Tongue (tissue), 1 donor: ENCODE measurements at regions not wholly inside any gene's neighbourhood (a gene's known extent, or its start where the extent isn't known, plus 50 kb on each side); places are given as distances from the start of the nearest gene placed in this dataset.

ENCODE experiments used
- DNase-seq: peaks from one replicate; pipeline ENCODE4 v3.0.0-alpha.2; 2015

GRCh38 chr12:4134448-4135263, 138.9 kb upstream of the CCND2 start:
- peak; percentile 66 for DNase-seq

- peak; percentile 91 for DNase-seq
Observed at GRCh38 chr12:4133636-4134447, 139.7 kb upstream of the CCND2 start.

DNA sequence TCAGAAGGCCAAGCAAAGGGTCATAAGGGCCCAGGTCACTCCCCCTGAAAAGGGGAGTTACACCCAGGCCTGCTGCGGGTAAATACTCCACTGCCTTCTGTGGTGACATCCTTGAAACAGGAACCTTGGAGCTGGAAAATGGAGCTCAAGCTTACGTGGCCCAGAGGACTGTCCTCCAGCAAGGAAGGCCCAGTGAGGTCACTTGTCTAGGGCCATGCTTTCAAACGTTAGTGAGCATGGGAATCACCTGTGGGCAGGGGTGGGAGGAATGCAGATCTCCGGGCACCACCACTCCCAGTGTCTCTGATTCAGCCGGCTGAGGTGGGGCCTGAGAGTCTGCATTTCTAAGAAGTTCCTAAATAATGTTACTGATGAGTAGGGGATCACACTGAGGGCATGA, 140.5 kb upstream of the CCND2 start:
- DNase-seq = no peak

GRCh38 chr12:4121506-4122020, 152.0 kb upstream of the CCND2 start:
- no peak for DNase-seq

DNA sequence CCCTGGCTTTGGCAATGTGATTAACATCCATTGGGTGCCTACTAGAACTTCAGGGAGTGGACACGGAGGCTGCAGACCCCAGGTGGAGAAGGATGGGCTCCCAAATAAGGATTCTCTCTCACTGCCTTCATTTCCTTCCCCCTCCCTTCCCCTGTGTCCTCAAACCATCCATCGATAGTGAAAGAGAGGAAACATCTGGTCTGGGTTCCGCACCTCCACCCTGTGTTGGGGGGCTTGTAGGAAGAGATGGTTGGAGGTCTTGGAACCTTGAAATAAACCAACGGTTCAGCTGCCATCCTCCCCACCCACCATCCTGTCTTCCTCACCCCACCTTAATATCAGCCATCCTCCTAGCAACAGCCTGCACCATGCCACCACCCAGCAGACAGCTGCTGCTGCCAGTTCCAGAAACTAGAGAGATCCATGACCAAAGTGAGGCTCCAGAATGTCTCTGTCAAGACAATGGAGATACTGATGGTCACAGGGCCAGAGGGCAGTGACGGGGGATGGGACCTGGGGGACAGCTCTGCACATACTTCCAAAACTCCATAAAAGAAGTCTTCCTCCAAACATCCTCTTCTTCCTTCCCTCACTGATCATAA, 153.1 kb upstream of the CCND2 start:
- DNase-seq = peak; percentile 87

- DNase-seq = peak; percentile 51
Observed at GRCh38 chr12:4119157-4119761, 154.3 kb upstream of the CCND2 start.

GRCh38 chr12:4118601-4119156, 154.9 kb upstream of the CCND2 start:
- DNase-seq = no peak

DNA sequence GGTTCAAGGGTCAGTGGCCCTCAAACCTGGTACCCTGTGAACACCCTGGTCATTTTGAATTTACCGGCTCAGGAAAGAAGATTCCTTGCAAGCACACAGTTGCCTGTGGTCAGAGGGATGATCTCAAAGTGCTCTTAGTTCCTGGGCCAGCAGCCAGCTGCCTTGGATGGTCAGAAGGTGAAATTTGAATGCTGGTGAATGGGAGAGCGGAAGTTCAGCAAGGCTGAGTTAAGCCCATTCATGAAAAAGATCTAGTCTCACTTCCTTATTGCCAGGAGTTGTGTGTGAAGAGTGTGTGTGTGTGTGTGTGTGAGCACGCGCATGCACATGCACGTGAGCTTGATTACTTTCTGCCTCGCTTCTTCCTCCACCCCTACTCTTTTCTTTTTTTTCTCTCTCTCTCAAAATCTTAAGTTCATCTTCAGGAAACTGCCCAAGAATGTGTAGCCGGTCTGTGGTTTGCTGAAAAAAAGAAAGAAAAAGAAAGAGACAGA, 155.5 kb upstream of the CCND2 start:
- peak; percentile 72 for DNase-seq

DNA sequence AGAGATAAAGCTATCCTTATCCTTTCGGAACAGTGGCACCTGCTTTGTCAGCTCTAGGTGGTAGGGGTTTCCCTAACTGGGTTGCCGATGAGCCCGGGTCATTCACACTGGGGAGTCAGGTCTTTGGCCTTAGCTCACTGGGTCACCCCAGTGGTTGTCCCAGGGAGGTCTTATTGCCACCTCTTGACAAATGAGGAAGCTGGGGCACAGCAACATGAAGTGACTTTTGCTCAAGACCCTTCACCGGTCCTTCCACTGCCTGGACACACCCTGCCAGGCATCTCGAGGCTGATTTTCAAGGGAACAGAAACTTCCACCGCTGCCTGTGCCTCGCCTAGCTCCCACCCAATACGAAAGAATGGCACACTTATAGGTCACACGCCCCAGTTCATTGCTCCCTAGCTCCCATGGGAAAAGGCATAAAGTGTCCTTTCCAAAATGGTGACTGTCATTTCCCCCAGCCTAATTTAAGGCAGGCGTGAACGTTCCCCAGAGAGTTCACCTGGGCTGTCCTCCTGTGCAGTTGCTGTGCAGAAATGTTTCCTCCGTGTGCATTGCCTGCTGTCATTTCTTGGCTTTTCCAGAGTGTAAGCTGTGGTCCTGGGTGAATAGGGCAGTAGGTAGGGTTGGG, 156.1 kb upstream of the CCND2 start:
- DNase-seq = no peak

DNA sequence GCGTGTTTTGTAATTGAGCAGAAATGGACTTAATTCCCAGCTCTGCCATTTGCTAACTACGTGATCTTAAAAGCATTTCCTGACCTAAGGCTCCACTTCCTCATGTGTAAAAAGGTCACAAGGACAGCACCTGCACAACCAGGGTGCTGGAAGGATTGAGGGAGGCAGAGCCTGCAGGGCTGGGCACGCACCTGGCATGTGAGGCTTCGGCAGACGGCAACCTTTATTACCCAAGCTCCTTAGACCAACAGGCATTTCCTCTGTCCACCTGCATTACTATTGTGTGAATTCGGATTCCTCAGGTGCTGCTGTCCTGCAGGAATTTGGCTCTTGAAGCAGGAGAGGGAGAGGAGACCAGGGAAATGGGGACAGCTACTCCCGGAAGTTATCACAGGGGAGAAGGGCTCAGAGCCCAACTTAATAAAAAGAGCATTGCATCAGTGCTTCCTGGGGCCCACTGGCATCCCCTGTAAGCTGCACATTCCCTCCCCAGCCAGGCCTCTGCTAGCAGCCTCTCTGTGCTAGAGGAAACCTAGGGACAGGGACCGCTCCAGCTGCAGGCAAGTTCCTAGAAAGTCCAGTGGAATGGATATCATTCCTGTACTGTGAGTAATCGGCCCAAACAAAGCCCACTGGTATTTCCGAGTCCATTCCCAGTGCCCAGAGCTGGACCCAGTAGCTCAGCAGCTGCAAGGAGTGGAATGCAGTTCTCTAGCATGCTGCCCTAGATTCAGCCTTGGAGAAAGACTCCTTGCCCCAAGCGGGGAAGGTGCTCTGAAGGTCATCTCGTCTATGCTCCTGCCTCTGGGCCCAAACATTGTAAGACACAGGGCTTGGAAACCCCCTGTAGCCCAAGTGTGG, 157.1 kb upstream of the CCND2 start:
- DNase-seq = peak; percentile 84

GRCh38 chr12:4115570-4115969, 158.0 kb upstream of the CCND2 start:
- DNase-seq = no peak

GRCh38 chr12:4114986-4115385, 158.6 kb upstream of the CCND2 start:
- DNase-seq = no peak

- peak; percentile 94 for DNase-seq
Observed at GRCh38 chr12:4112734-4113325, 160.7 kb upstream of the CCND2 start.

DNA sequence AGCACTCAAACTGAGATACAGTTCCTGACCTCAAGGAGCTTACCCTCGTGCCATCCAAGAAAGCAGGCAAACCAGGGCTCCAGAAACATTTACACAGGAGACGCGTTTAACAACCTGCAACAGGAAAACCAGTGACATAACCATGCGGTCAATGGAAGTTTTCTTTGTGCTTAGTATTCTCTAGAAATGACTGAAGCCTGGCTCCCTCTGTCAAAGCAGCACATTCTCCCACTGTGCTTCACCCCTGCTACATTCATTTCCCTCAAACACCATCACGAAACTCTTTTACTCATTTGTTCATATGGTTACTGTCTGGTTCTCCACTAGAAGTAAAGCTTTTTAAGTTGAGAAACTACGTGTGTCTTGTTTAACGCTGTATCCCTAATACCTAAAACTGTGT, 161.3 kb upstream of the CCND2 start:
- no peak for DNase-seq

DNA sequence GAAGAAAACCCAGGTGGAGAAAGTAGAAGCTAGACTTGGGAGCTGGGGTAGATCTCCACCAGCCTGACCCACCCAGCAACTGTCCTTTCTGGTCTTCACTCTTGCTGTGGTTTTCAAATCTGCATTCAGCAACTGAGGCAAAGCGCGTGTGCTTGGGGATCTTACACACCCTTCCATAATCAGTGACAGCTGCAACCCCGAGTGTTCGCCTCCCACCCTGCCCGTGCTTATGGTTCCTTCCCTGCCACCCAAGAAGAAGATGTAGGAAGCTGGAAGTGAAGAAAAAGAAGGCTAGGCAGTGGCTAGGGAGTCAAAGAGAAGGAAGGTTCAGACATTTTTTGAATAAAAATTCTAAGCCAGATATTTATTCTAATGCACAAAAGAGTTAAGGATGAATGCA, 162.6 kb upstream of the CCND2 start:
- DNase-seq = peak; percentile 43

GRCh38 chr12:4109826-4110225, 163.7 kb upstream of the CCND2 start:
- DNase-seq = no peak

DNA sequence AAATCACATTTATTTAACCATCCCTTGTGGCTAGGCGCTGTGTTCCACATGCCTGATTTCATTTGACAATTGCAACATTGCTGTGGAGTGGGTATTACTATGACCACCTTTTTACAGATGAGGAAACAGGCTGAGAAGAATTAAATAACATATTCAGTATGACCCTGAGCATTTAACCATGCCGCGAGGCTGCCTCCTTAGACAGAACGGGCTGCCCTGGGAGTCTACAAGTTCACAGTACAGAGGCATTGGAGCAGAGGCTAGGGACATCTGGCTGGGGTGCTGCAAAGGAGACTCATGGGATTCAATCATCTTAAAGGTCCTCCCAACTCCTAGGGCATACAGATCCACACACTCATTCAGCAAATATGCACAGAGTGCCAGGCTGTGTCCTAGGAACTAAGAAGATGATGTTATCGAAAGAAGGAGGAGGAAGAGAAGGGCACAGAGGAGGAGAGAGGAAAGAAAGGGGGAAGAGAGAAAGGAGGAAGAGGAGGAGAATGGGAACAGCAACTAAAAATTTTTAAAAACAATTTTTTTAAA, 164.7 kb upstream of the CCND2 start:
- no peak for DNase-seq

DNA sequence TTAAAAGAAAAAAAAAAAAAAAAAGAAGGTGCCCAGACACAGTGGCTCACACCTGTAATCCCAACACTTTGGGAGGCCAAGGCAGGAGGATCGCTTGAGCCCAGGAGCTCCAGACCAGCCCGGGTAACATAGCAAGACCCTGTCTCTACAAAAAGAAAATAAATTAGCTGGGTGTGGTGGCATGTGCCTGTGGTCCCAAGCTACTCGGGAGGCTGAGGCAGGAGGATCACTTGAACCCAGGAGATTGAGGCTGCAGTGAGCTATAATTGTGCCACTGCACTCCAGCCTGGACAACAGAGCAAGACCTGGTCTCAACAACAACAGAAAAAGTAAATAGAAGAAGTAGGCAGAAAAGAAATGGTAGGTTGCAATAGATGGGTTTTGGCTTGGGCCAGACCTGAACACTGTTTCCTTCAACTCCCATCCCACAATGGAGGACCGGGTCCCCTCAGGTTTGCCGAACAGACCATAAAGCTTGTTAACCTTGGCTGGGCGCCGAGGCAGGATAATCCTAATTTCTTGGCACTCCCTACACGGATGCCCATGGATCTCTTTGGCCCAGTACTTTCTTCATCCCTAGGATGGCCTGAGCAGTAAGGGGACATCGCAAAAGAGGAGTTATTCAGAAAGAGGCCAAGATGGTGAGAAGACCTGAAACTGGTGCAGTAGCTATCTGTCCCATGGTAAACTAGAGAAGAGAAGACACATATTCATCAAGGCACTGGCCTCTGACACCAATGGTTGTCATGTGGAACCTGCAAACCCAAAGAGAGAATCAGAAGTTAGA, 165.5 kb upstream of the CCND2 start:
- no peak for DNase-seq

GRCh38 chr12:4107436-4107878, 166.1 kb upstream of the CCND2 start:
- peak; percentile 80 for DNase-seq
